ENCODE measurements at regions not wholly inside any gene's neighbourhood (a gene's known extent, or its start where the extent isn't known, plus 50 kb on each side); places are given as distances from the start of the nearest gene placed in this dataset.

DNA sequence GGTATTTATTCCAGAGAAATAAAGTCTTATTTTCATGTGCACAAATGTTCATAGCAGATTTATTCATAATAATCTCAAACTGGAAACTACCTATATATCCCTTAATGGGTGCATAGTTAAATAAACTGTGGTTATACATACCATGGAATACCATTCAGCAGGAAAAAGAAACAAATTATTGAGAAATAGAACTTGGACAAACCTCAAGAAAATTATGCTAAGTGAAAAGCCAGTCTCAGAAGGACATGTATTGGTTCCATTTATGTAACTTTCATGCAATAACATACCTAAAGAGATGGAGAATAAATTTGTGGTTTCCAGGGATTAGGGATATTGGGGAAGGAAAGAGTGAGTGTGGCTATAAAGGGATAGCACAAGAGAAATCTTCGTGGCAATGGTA is 452.6 kb downstream of the SETBP1 start:
- DNase-seq (ENCODE audit: low spot score) (no peak), ATAC-seq (no peak), FAIRE-seq (no peak)
- Histone ChIP-seq H3K4me1 (ENCODE audit: insufficient read depth, low read length) (no peaks in the 10 kb centered on the region), H3K27me3 (ENCODE audit: control insufficient read depth in 1 of 2, insufficient read depth in 2 of 2, low read length in 2 of 2) (no peaks in the 10 kb centered on the region), H3K27ac (ENCODE audit: extremely low read length, insufficient read depth, low read length) (no peak overlapping the region), H2AFZ (ENCODE audit: low read length) (no peak overlapping the region), H3K9me3 (ENCODE audit: low read length) (no peaks in the 10 kb centered on the region), H3K79me2 (ENCODE audit: insufficient read depth, low read length) (no peaks in the 10 kb centered on the region), H3K4me3 (replicated peaks in 1 of 3; ENCODE audit: insufficient read depth in 1 of 3, low read depth in 2 of 3, low read length in 3 of 3) (no peak overlapping the region), H4K20me1 (ENCODE audit: insufficient read depth, low read length) (no peaks in the 10 kb centered on the region), H3K9ac (ENCODE audit: insufficient read depth, low read depth, low read length) (no peak overlapping the region), H3K36me3 (replicated peaks in 1 of 2; ENCODE audit: control insufficient read depth in 1 of 2, insufficient read depth in 2 of 2, low read length in 2 of 2) (no peaks in the 10 kb centered on the region), H3K4me2 (ENCODE audit: low read depth, low read length) (no peak overlapping the region)
- POLR2A ChIA-PET = no interaction called here
- in situ Hi-C loops (cut with HindIII; ENCODE audit: extremely low pct_ligation_motif_present, low pct_unique_long_range_greater_than_20kb) (no loop called here), intact Hi-C loops (cut with micrococcal nuclease; ENCODE audit: unreplicated experiment) (no loop called here)
- 0% methylated on average over 1 of the region's 1 CpG for WGBS (ENCODE audit: low lambda C conversion rate)
- CTCF ChIA-PET (ENCODE audit: low intra/inter-chr PET ratio, low total read pairs) = no interaction called here
- no TSS peak for BruUV-seq (replicated peaks)
- no peak for TF ChIP-seq ZFP36L1 (CRISPR knock-in tag; IDR thresholded peaks at IDR 0.05)
- no peak for TF ChIP-seq ZNF232 (CRISPR knock-in tag; IDR thresholded peaks at IDR 0.05; ENCODE audit: borderline replicate concordance)
- no peak for TF ChIP-seq CREB1 (IDR thresholded peaks at IDR 0.05)
- no peak for TF ChIP-seq CREB1 (CRISPR knock-in tag; IDR thresholded peaks at IDR 0.05)
- TF ChIP-seq EEA1 (CRISPR knock-in tag; IDR thresholded peaks at IDR 0.05; ENCODE audit: borderline replicate concordance) = no peak
- no peak for TF ChIP-seq ZNF260 (CRISPR knock-in tag; IDR thresholded peaks at IDR 0.05; ENCODE audit: borderline replicate concordance, low read depth)
- no peak for TF ChIP-seq ZBTB20 (CRISPR knock-in tag; IDR thresholded peaks at IDR 0.05; ENCODE audit: borderline replicate concordance, low read depth)
- TF ChIP-seq PAXIP1 (CRISPR knock-in tag; conservative IDR thresholded peaks at IDR 0.05) = no peak
- no peak for TF ChIP-seq PPARG (CRISPR knock-in tag; conservative IDR thresholded peaks at IDR 0.05)
- TF ChIP-seq, protein P1, sequence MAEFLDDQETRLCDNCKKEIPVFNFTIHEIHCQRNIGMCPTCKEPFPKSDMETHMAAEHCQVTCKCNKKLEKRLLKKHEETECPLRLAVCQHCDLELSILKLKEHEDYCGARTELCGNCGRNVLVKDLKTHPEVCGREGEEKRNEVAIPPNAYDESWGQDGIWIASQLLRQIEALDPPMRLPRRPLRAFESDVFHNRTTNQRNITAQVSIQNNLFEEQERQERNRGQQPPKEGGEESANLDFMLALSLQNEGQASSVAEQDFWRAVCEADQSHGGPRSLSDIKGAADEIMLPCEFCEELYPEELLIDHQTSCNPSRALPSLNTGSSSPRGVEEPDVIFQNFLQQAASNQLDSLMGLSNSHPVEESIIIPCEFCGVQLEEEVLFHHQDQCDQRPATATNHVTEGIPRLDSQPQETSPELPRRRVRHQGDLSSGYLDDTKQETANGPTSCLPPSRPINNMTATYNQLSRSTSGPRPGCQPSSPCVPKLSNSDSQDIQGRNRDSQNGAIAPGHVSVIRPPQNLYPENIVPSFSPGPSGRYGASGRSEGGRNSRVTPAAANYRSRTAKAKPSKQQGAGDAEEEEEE (CRISPR knock-in tag; IDR thresholded peaks at IDR 0.05; ENCODE audit: borderline replicate concordance) = no peak
- TF ChIP-seq ZNF224 (CRISPR knock-in tag; IDR thresholded peaks at IDR 0.05) = no peak
- no peak for TF ChIP-seq ZNF207 (IDR thresholded peaks at IDR 0.05; ENCODE audit: borderline replicate concordance)
- TF ChIP-seq STAT6 (CRISPR knock-in tag; IDR thresholded peaks at IDR 0.05; ENCODE audit: borderline replicate concordance) = no peak
- no peak for TF ChIP-seq ZNF777 (CRISPR knock-in tag; IDR thresholded peaks at IDR 0.05)
- no peak for TF ChIP-seq REPIN1 (CRISPR knock-in tag; IDR thresholded peaks at IDR 0.05; ENCODE audit: borderline replicate concordance, low read depth)
- TF ChIP-seq ZNF276 (CRISPR knock-in tag; IDR thresholded peaks at IDR 0.05; ENCODE audit: low read depth) = no peak
- TF ChIP-seq ZNF230 (CRISPR knock-in tag; IDR thresholded peaks at IDR 0.05) = no peak
